ENCODE measurements at regions not wholly inside any gene's neighbourhood (a gene's known extent, or its start where the extent isn't known, plus 50 kb on each side); places are given as distances from the start of the nearest gene placed in this dataset.

DNA sequence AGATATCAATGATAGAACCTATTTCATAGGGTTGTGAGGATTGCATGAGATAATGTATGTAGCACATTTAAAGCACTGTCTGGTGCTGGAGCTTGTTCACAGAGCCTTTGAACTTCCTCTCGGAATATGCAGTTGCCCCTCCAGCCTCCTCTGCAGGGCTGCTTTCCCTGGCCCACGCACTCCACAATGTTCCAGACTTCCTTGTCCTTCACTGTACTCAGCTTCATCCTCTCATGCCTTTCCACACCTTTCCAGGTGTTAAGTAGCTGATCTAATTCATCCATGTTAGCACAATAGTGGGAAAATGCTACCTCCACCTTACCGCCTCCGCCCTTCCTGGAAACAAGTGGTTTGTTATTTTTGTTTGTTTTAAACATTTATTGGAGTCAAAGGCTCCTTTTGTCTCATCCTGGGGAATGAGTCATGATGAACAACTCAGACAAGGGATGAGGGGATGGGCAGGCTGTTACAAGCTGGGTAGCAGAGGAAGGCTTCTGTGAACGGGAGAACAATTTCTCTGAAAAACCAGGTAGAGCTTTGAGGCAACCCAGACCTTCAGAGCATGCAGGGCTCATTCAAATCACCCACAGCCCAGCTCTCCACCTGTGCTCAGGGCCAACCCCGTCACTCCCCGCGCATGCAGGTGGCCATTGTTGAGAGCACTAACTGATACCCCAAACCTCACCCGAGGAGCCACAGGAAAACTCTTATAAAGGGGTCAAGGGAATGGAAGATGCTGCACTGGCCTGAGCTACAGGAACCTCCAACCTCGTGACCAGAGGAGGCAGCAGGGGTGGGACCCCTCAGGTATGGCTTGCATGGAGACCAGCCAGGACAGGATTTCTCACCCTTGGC lies 84.9 kb upstream of the TBL1X start:
- no peaks in the 10 kb centered on the region for H3K36me3 ChIP-seq (ENCODE audit: control insufficient read depth in 1 of 2, insufficient read depth in 2 of 2, low read length in 1 of 2)
- no peaks in the 10 kb centered on the region for H3K9me3 ChIP-seq (ENCODE audit: control insufficient read depth, low read length)
- intact Hi-C loops (cut with DNase I): no loop called here
- no peak for ATAC-seq (ENCODE audit: low FRiP score)
- DNase-seq: no peak
- no peak overlapping the region for H3K27ac ChIP-seq (ENCODE audit: low read depth in 1 of 2, low read length in 2 of 2)
- WGBS, 2 donors: 78 to 80% methylated on average over 10 of the region's 10 CpGs
- no peaks in the 10 kb centered on the region for H3K4me1 ChIP-seq (ENCODE audit: control insufficient read depth in 1 of 2, insufficient read depth in 2 of 2, low read length in 2 of 2)
- no peaks in the 10 kb centered on the region for H3K27me3 ChIP-seq (ENCODE audit: control insufficient read depth in 1 of 2, insufficient read depth in 2 of 2, low read length in 1 of 2)
- H3K4me3 ChIP-seq (ENCODE audit: low read length in 2 of 2): no peak overlapping the region

DNA sequence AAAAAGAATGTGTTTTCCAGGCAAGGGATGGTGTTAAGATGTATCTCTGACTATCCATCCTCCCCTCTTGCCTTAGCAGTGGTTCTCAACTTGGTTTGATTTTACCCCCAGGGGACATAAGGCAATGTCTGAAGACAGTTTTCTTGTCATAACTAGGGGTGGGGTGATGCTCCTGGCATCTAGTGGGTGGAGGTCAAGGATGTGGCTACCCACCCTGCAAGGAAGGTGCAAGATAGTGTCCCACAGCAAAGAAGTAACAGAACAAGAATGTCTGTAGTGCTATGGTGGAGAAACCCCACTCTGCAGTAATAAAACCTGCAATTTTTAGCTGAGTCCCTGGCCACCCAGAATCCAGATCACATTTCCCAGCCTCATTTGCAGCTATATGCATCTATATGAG lies 81.2 kb upstream of the TBL1X start:
- Histone ChIP-seq H3K27ac (ENCODE audit: low read depth in 1 of 2, low read length in 2 of 2) (no peak overlapping the region), H3K9me3 (ENCODE audit: control insufficient read depth, low read length) (no peaks in the 10 kb centered on the region), H3K36me3 (ENCODE audit: control insufficient read depth in 1 of 2, insufficient read depth in 2 of 2, low read length in 1 of 2) (no peaks in the 10 kb centered on the region), H3K4me3 (ENCODE audit: low read length in 2 of 2) (no peak overlapping the region), H3K4me1 (ENCODE audit: control insufficient read depth in 1 of 2, insufficient read depth in 2 of 2, low read length in 2 of 2) (no peaks in the 10 kb centered on the region), H3K27me3 (ENCODE audit: control insufficient read depth in 1 of 2, insufficient read depth in 2 of 2, low read length in 1 of 2) (no peaks in the 10 kb centered on the region)
- ATAC-seq (ENCODE audit: low FRiP score) (no peak), DNase-seq (no peak)
- intact Hi-C loops (cut with DNase I): no loop called here

DNA sequence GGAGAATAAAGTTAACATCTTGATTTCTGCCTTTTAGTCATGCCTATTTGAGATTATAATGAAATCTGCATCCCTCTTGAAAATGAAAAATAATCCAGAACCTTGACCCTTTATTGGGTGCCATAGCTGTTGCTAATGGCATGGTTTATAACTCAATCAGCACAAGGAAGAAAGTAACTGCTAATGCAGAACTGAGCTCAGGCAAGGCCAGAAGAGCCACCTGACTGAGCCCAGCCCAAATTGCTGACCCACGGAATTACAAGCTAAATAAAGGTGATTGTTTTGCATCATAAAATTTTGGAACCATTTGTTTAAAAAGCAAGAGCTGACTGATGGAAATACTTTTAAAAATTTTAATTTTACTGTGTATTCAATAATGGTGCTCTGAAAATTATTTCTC lies 76.4 kb upstream of the TBL1X start:
- no peaks in the 10 kb centered on the region for H3K27me3 ChIP-seq (ENCODE audit: control insufficient read depth in 1 of 2, insufficient read depth in 2 of 2, low read length in 1 of 2)
- H3K36me3 ChIP-seq (ENCODE audit: control insufficient read depth in 1 of 2, insufficient read depth in 2 of 2, low read length in 1 of 2): no peaks in the 10 kb centered on the region
- no peaks in the 10 kb centered on the region for H3K9me3 ChIP-seq (ENCODE audit: control insufficient read depth, low read length)
- no peak overlapping the region for H3K27ac ChIP-seq (ENCODE audit: low read depth in 1 of 2, low read length in 2 of 2)
- no peak overlapping the region for H3K4me3 ChIP-seq (ENCODE audit: low read length in 2 of 2)
- DNase-seq: no peak
- ATAC-seq (ENCODE audit: low FRiP score): no peak
- WGBS, 2 donors: 89 to 93% methylated on average over 1 of the region's 1 CpG
- intact Hi-C loops (cut with DNase I): no loop called here
- H3K4me1 ChIP-seq (ENCODE audit: control insufficient read depth in 1 of 2, insufficient read depth in 2 of 2, low read length in 2 of 2): no peaks in the 10 kb centered on the region

DNA sequence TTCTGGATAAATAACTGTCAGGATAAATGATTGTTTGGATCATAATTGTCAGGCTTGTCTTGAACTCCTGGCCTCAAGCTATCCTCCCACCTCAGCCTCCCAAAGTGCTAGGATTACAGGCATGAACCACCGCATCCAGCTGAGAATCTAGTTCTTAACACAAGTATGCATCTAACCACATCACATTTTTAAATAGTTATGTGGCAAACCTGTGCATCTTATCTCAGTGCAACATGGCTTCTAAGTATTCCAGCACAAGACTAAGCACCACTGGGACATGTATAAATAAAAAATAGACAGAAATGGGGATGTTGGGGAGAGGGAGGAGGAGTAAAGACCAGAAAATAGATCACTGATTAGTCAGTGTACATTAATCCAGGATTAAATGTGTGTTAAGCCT lies 74.7 kb upstream of the TBL1X start:
- no peaks in the 10 kb centered on the region for H3K4me1 ChIP-seq (ENCODE audit: control insufficient read depth in 1 of 2, insufficient read depth in 2 of 2, low read length in 2 of 2)
- H3K9me3 ChIP-seq (ENCODE audit: control insufficient read depth, low read length): no peaks in the 10 kb centered on the region
- no peaks in the 10 kb centered on the region for H3K36me3 ChIP-seq (ENCODE audit: control insufficient read depth in 1 of 2, insufficient read depth in 2 of 2, low read length in 1 of 2)
- no peak overlapping the region for H3K4me3 ChIP-seq (ENCODE audit: low read length in 2 of 2)
- ATAC-seq (ENCODE audit: low FRiP score) (no peak), DNase-seq (no peak)
- H3K27me3 ChIP-seq (ENCODE audit: control insufficient read depth in 1 of 2, insufficient read depth in 2 of 2, low read length in 1 of 2): no peaks in the 10 kb centered on the region
- H3K27ac ChIP-seq (ENCODE audit: low read depth in 1 of 2, low read length in 2 of 2): no peak overlapping the region
- intact Hi-C loops (cut with DNase I): no loop called here
- 89 to 94% methylated on average over 1 of the region's 1 CpG for WGBS, 2 donors

DNA sequence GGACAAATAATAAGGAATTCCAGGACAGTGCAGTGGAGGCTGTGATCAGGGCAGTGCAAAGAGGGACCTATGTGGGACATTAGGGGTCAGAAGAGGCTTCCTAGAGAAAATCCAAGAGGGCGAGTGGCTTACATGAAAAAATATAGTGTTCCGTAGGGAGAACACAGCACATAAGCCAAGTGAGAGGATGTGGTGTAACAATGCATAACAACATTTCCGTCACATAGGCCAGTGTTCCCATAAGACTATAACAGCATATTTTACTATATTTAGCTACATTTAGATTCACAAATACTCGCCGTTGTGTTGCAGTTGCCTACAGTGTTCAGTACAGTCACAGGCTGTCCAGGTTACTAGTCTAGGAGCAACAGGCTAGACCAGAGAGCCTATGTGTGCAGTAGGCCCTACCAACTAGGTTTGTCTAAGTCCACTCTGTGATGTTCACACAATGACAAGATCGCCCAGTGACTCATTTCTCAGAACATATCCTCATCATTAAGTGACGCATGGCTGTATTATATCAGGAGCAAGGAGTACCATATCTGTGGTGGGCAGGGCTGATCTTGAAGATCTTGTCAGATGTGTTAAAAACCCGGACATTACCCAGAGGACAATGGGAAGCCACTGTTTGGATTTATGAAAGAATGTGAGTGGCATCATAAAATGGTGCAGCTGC lies 74.0 kb upstream of the TBL1X start:
- DNase-seq (no peak), ATAC-seq (ENCODE audit: low FRiP score) (no peak)
- H3K27me3 ChIP-seq (ENCODE audit: control insufficient read depth in 1 of 2, insufficient read depth in 2 of 2, low read length in 1 of 2): no peaks in the 10 kb centered on the region
- H3K27ac ChIP-seq (ENCODE audit: low read depth in 1 of 2, low read length in 2 of 2): no peak overlapping the region
- H3K4me3 ChIP-seq (ENCODE audit: low read length in 2 of 2): no peak overlapping the region
- 79 to 85% methylated on average over 8 of the region's 8 CpGs for WGBS, 2 donors
- H3K4me1 ChIP-seq (ENCODE audit: control insufficient read depth in 1 of 2, insufficient read depth in 2 of 2, low read length in 2 of 2): no peaks in the 10 kb centered on the region
- no peaks in the 10 kb centered on the region for H3K36me3 ChIP-seq (ENCODE audit: control insufficient read depth in 1 of 2, insufficient read depth in 2 of 2, low read length in 1 of 2)
- intact Hi-C loops (cut with DNase I): no loop called here
- no peaks in the 10 kb centered on the region for H3K9me3 ChIP-seq (ENCODE audit: control insufficient read depth, low read length)

DNA sequence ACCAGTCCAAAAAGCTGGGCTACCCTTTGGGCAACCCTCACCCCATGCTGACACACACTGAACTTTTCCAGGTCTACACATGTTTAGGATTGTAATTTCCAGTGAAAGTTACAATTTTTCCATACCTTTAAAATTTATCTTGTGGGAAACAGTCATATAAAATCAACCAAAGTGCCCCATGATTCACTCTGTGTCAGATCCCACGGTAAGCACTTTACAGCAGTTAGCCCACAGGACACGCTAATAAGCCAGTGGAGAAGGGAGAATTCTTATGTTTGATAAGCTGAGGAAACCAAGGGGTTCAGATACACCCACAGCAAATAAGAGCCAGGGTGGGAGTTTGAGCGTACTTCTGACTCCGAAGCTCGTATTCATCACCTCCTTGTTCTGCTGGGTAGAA lies 72.4 kb upstream of the TBL1X start:
- Histone ChIP-seq H3K4me1 (ENCODE audit: control insufficient read depth in 1 of 2, insufficient read depth in 2 of 2, low read length in 2 of 2) (no peaks in the 10 kb centered on the region), H3K27me3 (ENCODE audit: control insufficient read depth in 1 of 2, insufficient read depth in 2 of 2, low read length in 1 of 2) (no peaks in the 10 kb centered on the region), H3K27ac (ENCODE audit: low read depth in 1 of 2, low read length in 2 of 2) (no peak overlapping the region), H3K36me3 (ENCODE audit: control insufficient read depth in 1 of 2, insufficient read depth in 2 of 2, low read length in 1 of 2) (no peaks in the 10 kb centered on the region), H3K4me3 (ENCODE audit: low read length in 2 of 2) (no peak overlapping the region), H3K9me3 (ENCODE audit: control insufficient read depth, low read length) (no peaks in the 10 kb centered on the region)
- DNase-seq (no peak), ATAC-seq (ENCODE audit: low FRiP score) (no peak)
- intact Hi-C loops (cut with DNase I): no loop called here
- WGBS, 2 donors: 89 to 93% methylated on average over 5 of the region's 5 CpGs

DNA sequence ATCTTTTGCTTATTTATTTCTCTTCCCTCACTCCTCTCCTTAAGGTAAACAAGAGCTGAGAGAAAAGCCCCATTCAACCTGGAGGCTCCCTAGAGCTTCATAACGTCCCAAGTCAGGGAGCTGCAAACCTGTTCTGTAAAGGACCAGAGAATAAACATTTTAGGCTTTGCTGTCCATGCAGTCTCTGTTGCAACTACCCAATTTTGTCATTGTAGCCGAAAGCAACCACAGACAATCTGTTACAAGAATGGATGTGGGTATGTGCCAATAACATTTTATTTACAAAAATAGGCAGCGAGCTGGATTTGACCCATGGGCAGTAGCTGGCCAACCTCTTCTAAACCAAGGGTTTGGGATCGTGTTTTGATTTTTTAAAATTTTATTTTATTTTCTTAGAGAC lies 71.3 kb upstream of the TBL1X start:
- ATAC-seq (ENCODE audit: low FRiP score) (no peak), DNase-seq (no peak)
- no peak overlapping the region for H3K27ac ChIP-seq (ENCODE audit: low read depth in 1 of 2, low read length in 2 of 2)
- no peak overlapping the region for H3K4me3 ChIP-seq (ENCODE audit: low read length in 2 of 2)
- intact Hi-C loops (cut with DNase I): no loop called here
- no peaks in the 10 kb centered on the region for H3K9me3 ChIP-seq (ENCODE audit: control insufficient read depth, low read length)
- no peaks in the 10 kb centered on the region for H3K27me3 ChIP-seq (ENCODE audit: control insufficient read depth in 1 of 2, insufficient read depth in 2 of 2, low read length in 1 of 2)
- no peaks in the 10 kb centered on the region for H3K4me1 ChIP-seq (ENCODE audit: control insufficient read depth in 1 of 2, insufficient read depth in 2 of 2, low read length in 2 of 2)
- H3K36me3 ChIP-seq (ENCODE audit: control insufficient read depth in 1 of 2, insufficient read depth in 2 of 2, low read length in 1 of 2): no peaks in the 10 kb centered on the region
- WGBS, 2 donors: 59 to 63% methylated on average over 4 of the region's 4 CpGs

DNA sequence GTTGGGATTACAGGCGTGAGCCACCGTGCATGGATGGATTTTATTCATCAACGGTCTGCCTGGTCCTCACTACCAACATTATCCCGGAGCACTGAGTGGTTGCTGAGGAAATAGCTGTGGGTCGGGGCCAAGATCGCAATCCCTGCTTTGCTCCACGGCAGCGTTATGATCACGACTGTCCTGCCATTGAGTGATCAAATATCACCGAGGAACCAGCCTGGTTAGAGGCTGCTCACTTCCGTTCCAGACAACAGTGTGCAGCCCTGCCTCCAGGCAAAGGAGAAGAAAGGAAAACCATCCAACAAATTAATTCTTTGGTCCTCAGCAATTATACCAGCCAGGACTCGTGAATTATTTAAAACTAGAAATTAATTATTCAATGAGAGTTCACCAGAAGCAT lies 70.6 kb upstream of the TBL1X start:
- Histone ChIP-seq H3K36me3 (ENCODE audit: control insufficient read depth in 1 of 2, insufficient read depth in 2 of 2, low read length in 1 of 2) (no peaks in the 10 kb centered on the region), H3K4me3 (ENCODE audit: low read length in 2 of 2) (no peak overlapping the region), H3K27ac (ENCODE audit: low read depth in 1 of 2, low read length in 2 of 2) (no peak overlapping the region), H3K9me3 (ENCODE audit: control insufficient read depth, low read length) (no peaks in the 10 kb centered on the region), H3K4me1 (ENCODE audit: control insufficient read depth in 1 of 2, insufficient read depth in 2 of 2, low read length in 2 of 2) (no peaks in the 10 kb centered on the region), H3K27me3 (ENCODE audit: control insufficient read depth in 1 of 2, insufficient read depth in 2 of 2, low read length in 1 of 2) (no peaks in the 10 kb centered on the region)
- no peak for ATAC-seq (ENCODE audit: low FRiP score)
- intact Hi-C loops (cut with DNase I): no loop called here
- DNase-seq: no peak
- 84 to 90% methylated on average over 12 of the region's 12 CpGs for WGBS, 2 donors

DNA sequence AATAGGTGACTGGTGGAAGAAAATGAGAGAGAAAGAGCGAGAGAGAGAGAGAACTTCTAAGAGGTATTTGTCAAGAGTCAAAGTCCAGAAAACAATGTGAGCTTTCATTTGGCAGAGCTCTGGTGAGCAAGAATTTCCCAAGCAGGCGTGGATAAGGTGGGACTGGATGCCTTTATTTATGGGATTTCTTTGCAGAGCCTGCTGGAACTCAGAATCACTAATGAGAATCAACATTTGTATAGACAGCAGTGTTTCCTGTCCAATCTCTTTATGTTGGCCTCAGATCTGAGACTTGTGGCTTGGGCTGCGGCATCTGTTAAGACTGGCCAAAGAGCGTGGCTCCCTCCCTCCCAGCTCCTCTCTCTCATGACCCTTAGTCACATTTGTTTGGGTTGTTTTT lies 67.9 kb upstream of the TBL1X start:
- no peak overlapping the region for H3K4me3 ChIP-seq (ENCODE audit: low read length in 2 of 2)

More for the DNA sequence above, 67.9 kb upstream of the TBL1X start:
- no peaks in the 10 kb centered on the region for H3K4me1 ChIP-seq (ENCODE audit: control insufficient read depth in 1 of 2, insufficient read depth in 2 of 2, low read length in 2 of 2)
- 11 to 29% methylated on average over 4 of the region's 4 CpGs for WGBS, 2 donors
- intact Hi-C loops (cut with DNase I): no loop called here
- H3K36me3 ChIP-seq (ENCODE audit: control insufficient read depth in 1 of 2, insufficient read depth in 2 of 2, low read length in 1 of 2): no peaks in the 10 kb centered on the region
- no peak for DNase-seq
- no peak overlapping the region for H3K27ac ChIP-seq (ENCODE audit: low read depth in 1 of 2, low read length in 2 of 2)
- H3K27me3 ChIP-seq (ENCODE audit: control insufficient read depth in 1 of 2, insufficient read depth in 2 of 2, low read length in 1 of 2): no peaks in the 10 kb centered on the region
- ATAC-seq (ENCODE audit: low FRiP score): no peak
- H3K9me3 ChIP-seq (ENCODE audit: control insufficient read depth, low read length): no peaks in the 10 kb centered on the region

Measured in aorta (tissue), 5 donors.